Transverse colon (tissue), 4 donors: ENCODE measurements at regions not wholly inside any gene's neighbourhood (a gene's known extent, or its start where the extent isn't known, plus 50 kb on each side); places are given as distances from the start of the nearest gene placed in this dataset.
A peak's percentile ranks its signal among the peaks of the same experiment; 100 is the strongest.

ENCODE experiments used
- DNase-seq: peaks from one replicate; pipeline ENCODE4 v3.0.0-alpha.2; 2019
- H3K27ac ChIP-seq, 4 donors: fragments of 200-600 bp; sonication (generic); 2 replicates each; pipeline ENCODE4 v1.5.1; 2016 to 2018; ENCODE audit warnings: inconsistent platforms in 4 of 4
- H3K27me3 ChIP-seq: fragments of 200-600 bp; sonication (generic); 2 replicates; pipeline ENCODE4 v1.5.1; 2017; ENCODE audit warnings: inconsistent platforms
- H3K36me3 ChIP-seq, 4 donors: fragments of 200-600 bp; sonication (generic); 2 replicates each; pipeline ENCODE4 v1.5.1; 2017 to 2019; ENCODE audit warnings: inconsistent platforms in 4 of 4
- H3K4me1 ChIP-seq, 4 donors: fragments of 200-600 bp; sonication (generic); 2 replicates each; pipeline ENCODE4 v1.5.1; 2017 to 2020; ENCODE audit warnings: inconsistent platforms in 4 of 4
- H3K4me3 ChIP-seq, 4 donors: fragments of 200-600 bp; sonication (generic); 1 replicate in 1 of 4; 2 replicates in 3 of 4; pipeline versions ENCODE4 v1.5.1 to v1.6.1; 2017 to 2019; ENCODE audit warnings: inconsistent platforms in 4 of 4
- H3K9me3 ChIP-seq, 2 donors: fragments of 200-600 bp; sonication (generic); 2 replicates each; pipeline ENCODE4 v1.5.1; 2017 to 2019; ENCODE audit warnings: inconsistent platforms in 2 of 2
- CTCF ChIP-seq, 5 experiments: fragments of 200-600 bp in 3 of 5; fragments of 450-650 bp in 2 of 5; sonication (generic) in 3 of 5; IDR thresholded peaks; 1 replicate in 2 of 5; 2 replicates in 3 of 5; pipeline ENCODE4 v1.5.1; 2016 to 2017; ENCODE audit warnings: antibody characterized with exemption in 5 of 5, inconsistent platforms in 3 of 5, mild to moderate bottlenecking in 2 of 5, moderate library complexity in 1 of 5
- EP300 ChIP-seq: sonication (generic); formaldehyde crosslinking; IDR thresholded peaks from one replicate; pipeline ENCODE4 v1.6.1; 2017; ENCODE audit warnings: antibody characterized with exemption, low read depth
- POLR2A ChIP-seq: fragments of 450-650 bp; IDR thresholded peaks from one replicate; pipeline ENCODE4 v1.6.1; 2016; ENCODE audit warnings: antibody characterized with exemption, mild to moderate bottlenecking, moderate library complexity
- POLR2AphosphoS5 ChIP-seq, 3 donors: sonication (generic); formaldehyde crosslinking; IDR thresholded peaks; one replicate each; pipeline ENCODE4 v1.6.1; 2016; ENCODE audit warnings: antibody characterized with exemption in 3 of 3
- WGBS, 2 donors: methylation state at CpG; one replicate each; pipeline ENCODE4 v1.1.5; 2018; ENCODE audit warnings: low coverage in 1 of 2; 5-methylcytosine and 5-hydroxymethylcytosine counted together
- in situ Hi-C, 4 donors: fragments of 200-750 bp; cut with MboI; loops; one replicate each; pipeline versions ENCODE4 v1.15.0 to v1.15.1; 2017; ENCODE audit warnings: low sequenced_read_pairs in 3 of 4, low pct_ligation_motif_present in 1 of 4, low pct_unique_long_range_greater_than_20kb in 1 of 4
- intact Hi-C: fragments of 100-400 bp; cut with DNase I; formaldehyde crosslinking; loops from one replicate; pipeline ENCODE4 v1.15.1; 2023; ENCODE audit warnings: low total_unique reads

GRCh38 chr5:114822436-114822835 is 347.3 kb downstream of the TRIM36 start:
- no peak overlapping the region for H3K27ac ChIP-seq
- no peaks in the 10 kb centered on the region for H3K27me3 ChIP-seq
- intact Hi-C loops (loop anchor here (10.0 kb wide), 1 partner anchor 868 kb away; no protein-coding TSS in a partner anchor), in situ Hi-C loops (no loop called here)
- H3K4me1 ChIP-seq, result no peaks in the 10 kb centered on the region
- DNase-seq, result no peak
- peaks cover 3 to 9% of the 10 kb centered on the region in 2 donors for H3K9me3 ChIP-seq
- WGBS, 2 donors, result 13 to 46% methylated on average over 1 of the region's 1 CpG
- H3K36me3 ChIP-seq, result no peaks in the 10 kb centered on the region
- no peak overlapping the region for H3K4me3 ChIP-seq
- TF ChIP-seq POLR2AphosphoS5 (IDR thresholded peaks at IDR 0.05) (no peak), CTCF (IDR thresholded peaks at IDR 0.05) (no peak), EP300 (no peak), POLR2A (no peak)

GRCh38 chr5:114790403-114790792 is 379.3 kb downstream of the TRIM36 start:
- Histone ChIP-seq H3K4me3 (no peak overlapping the region), H3K4me1 (no peaks in the 10 kb centered on the region), H3K27me3 (no peaks in the 10 kb centered on the region), H3K9me3 (no peaks in the 10 kb centered on the region), H3K36me3 (no peaks in the 10 kb centered on the region), H3K27ac (no peak overlapping the region)
- in situ Hi-C loops (loop anchor here in 1 of 4 donors (25.0 kb wide), 1 partner anchor 1103 kb away; no protein-coding TSS in a partner anchor), intact Hi-C loops (no loop called here)
- TF ChIP-seq EP300 (no peak), POLR2A (no peak), CTCF (IDR thresholded peaks at IDR 0.05) (no peak), POLR2AphosphoS5 (IDR thresholded peaks at IDR 0.05) (no peak)
- no peak for DNase-seq
- 48 to 69% methylated on average over 2 of the region's 2 CpGs for WGBS, 2 donors

- TF ChIP-seq CTCF (IDR thresholded peaks at IDR 0.05) (peak in 4 of 5 experiments; percentile 12 to 30 (median 22)), POLR2A (no peak)
- 33 to 44% methylated on average over 4 of the region's 4 CpGs for WGBS, 2 donors
- no peaks in the 10 kb centered on the region for H3K36me3 ChIP-seq
Measured at GRCh38 chr5:114789773-114790402, 379.8 kb downstream of the TRIM36 start.

GRCh38 chr5:114782869-114783268 is 386.8 kb downstream of the TRIM36 start:
- in situ Hi-C loops, result loop anchor here in 1 of 4 donors (25.0 kb wide), 1 partner anchor 1096 kb away; no protein-coding TSS in a partner anchor
- Histone ChIP-seq H3K36me3 (no peaks in the 10 kb centered on the region), H3K27me3 (no peaks in the 10 kb centered on the region), H3K4me3 (no peak overlapping the region), H3K4me1 (no peaks in the 10 kb centered on the region), H3K27ac (no peak overlapping the region), H3K9me3 (no peaks in the 10 kb centered on the region)
- intact Hi-C loops, result no loop called here
- no peak for TF ChIP-seq POLR2AphosphoS5 (IDR thresholded peaks at IDR 0.05)
- no peak for TF ChIP-seq POLR2A
- TF ChIP-seq EP300, result no peak
- TF ChIP-seq CTCF (IDR thresholded peaks at IDR 0.05), result no peak
- WGBS, 2 donors, result 80 to 100% methylated on average over 2 to 8 of the region's 8 CpGs
- DNase-seq, result no peak

More at GRCh38 chr5:114789773-114790402, 379.8 kb downstream of the TRIM36 start:
- Histone ChIP-seq H3K4me3 (no peak overlapping the region), H3K4me1 (no peaks in the 10 kb centered on the region), H3K27ac (no peak overlapping the region), H3K27me3 (no peaks in the 10 kb centered on the region), H3K9me3 (no peaks in the 10 kb centered on the region)
- in situ Hi-C loops, result loop anchor here in 1 of 4 donors (25.0 kb wide), 1 partner anchor 1103 kb away; no protein-coding TSS in a partner anchor
- DNase-seq, result no peak
- intact Hi-C loops, result no loop called here
